Natural killer cell (primary cell): ENCODE measurements at regions not wholly inside any gene's neighbourhood (a gene's known extent, or its start where the extent isn't known, plus 50 kb on each side); places are given as distances from the start of the nearest gene placed in this dataset.

ENCODE experiments used
- ATAC-seq, 3 donors: fragments of 150-1000 bp in 2 of 3; fragments of 200-7000 bp in 1 of 3; cut with Tn5 transposase; 1 replicate in 1 of 3; 2 replicates in 2 of 3; pipeline ENCODE4 v1.10.0; 2021; ENCODE audit warnings: mild to moderate bottlenecking in 2 of 3, moderate library complexity in 2 of 3
- DNase-seq, 2 donors: peaks; one replicate each; pipeline versions ENCODE4 v3.0.0 to v3.0.0-alpha.2; 2013 to 2021; ENCODE audit warnings: mixed read lengths in 1 of 2
- H3K27ac ChIP-seq: one replicate; pipeline ENCODE4 v1.5.1; 2013; ENCODE audit warnings: mild to moderate bottlenecking, low read length
- H3K27me3 ChIP-seq: one replicate; pipeline ENCODE4 v1.6.1; 2013; ENCODE audit warnings: low read length; ENCODE audit not compliant: control insufficient read depth, insufficient read depth
- H3K36me3 ChIP-seq: one replicate; pipeline ENCODE4 v1.6.1; 2013; ENCODE audit warnings: low read length; ENCODE audit not compliant: control insufficient read depth, insufficient read depth
- H3K4me1 ChIP-seq: one replicate; pipeline ENCODE4 v1.6.1; 2013; ENCODE audit warnings: low read length; ENCODE audit not compliant: control insufficient read depth, insufficient read depth
- H3K4me3 ChIP-seq: one replicate; pipeline ENCODE4 v1.5.1; 2013; ENCODE audit warnings: low read length
- H3K9me3 ChIP-seq: one replicate; pipeline ENCODE4 v1.6.1; 2013; ENCODE audit warnings: low read length; ENCODE audit not compliant: control insufficient read depth, insufficient read depth
- H3K27ac Mint-ChIP-seq, 2 donors: one replicate each; pipeline ENCODE4 v1.8.0; 2022; ENCODE audit warnings: mild to moderate bottlenecking in 2 of 2, mixed read lengths in 2 of 2, moderate library complexity in 1 of 2
- H3K27me3 Mint-ChIP-seq, 2 donors: one replicate each; pipeline ENCODE4 v1.8.0; 2022; ENCODE audit warnings: low read depth in 2 of 2, mixed read lengths in 2 of 2
- H3K36me3 Mint-ChIP-seq: one replicate; pipeline ENCODE4 v1.8.0; 2022; ENCODE audit warnings: mixed read lengths
- H3K4me1 Mint-ChIP-seq, 2 donors: one replicate each; pipeline ENCODE4 v1.8.0; 2022; ENCODE audit warnings: mixed read lengths in 2 of 2
- H3K4me3 Mint-ChIP-seq: one replicate; pipeline ENCODE4 v1.8.0; 2022; ENCODE audit warnings: mild to moderate bottlenecking, moderate library complexity, mixed read lengths
- H3K9me3 Mint-ChIP-seq, 2 donors: one replicate each; pipeline ENCODE4 v1.8.0; 2022; ENCODE audit warnings: mixed read lengths in 2 of 2
- CTCF ChIP-seq: fragments of 200-600 bp; IDR thresholded peaks from one replicate; pipeline ENCODE4 v1.8.0; 2022; ENCODE audit warnings: antibody characterized with exemption
- WGBS: methylation state at CpG from one replicate; pipeline ENCODE4 v1.1.7; 2013; ENCODE audit warnings: missing lambda C conversion rate; ENCODE audit not compliant: insufficient coverage; 5-methylcytosine and 5-hydroxymethylcytosine counted together
- intact Hi-C: fragments of 100-400 bp; cut with micrococcal nuclease; formaldehyde crosslinking; loops from one replicate; pipeline ENCODE4 v1.14.2; 2022

GRCh38 chr14:27228053-27228452, 630.2 kb upstream of the NOVA1 start:
- Histone ChIP-seq H3K27me3 (no peaks in the 10 kb centered on the region), H3K9me3 (no peaks in the 10 kb centered on the region), H3K27ac (no peak overlapping the region), H3K4me3 (no peak overlapping the region), H3K36me3 (no peaks in the 10 kb centered on the region), H3K4me1 (no peaks in the 10 kb centered on the region)
- intact Hi-C loops: no loop called here
- H3K4me1 Mint-ChIP-seq: no peaks in the 10 kb centered on the region
- no peaks in the 10 kb centered on the region for H3K36me3 Mint-ChIP-seq
- no peak for TF ChIP-seq CTCF
- peaks cover 18 to 19% of the 10 kb centered on the region in 2 donors for H3K9me3 Mint-ChIP-seq
- H3K27me3 Mint-ChIP-seq: no peaks in the 10 kb centered on the region
- H3K4me3 Mint-ChIP-seq: no peak overlapping the region
- H3K27ac Mint-ChIP-seq: no peak overlapping the region
- ATAC-seq: no peak
- DNase-seq: no peak

GRCh38 chr14:27234331-27234730, 636.5 kb upstream of the NOVA1 start:
- Histone ChIP-seq H3K4me1 (no peaks in the 10 kb centered on the region), H3K9me3 (no peaks in the 10 kb centered on the region), H3K36me3 (no peaks in the 10 kb centered on the region), H3K27ac (no peak overlapping the region), H3K4me3 (no peak overlapping the region), H3K27me3 (no peaks in the 10 kb centered on the region)
- Mint-ChIP-seq H3K4me1 (no peaks in the 10 kb centered on the region), H3K4me3 (no peak overlapping the region), H3K36me3 (no peaks in the 10 kb centered on the region), H3K27me3 (no peaks in the 10 kb centered on the region), H3K9me3 (peaks cover 12 to 24% of the 10 kb centered on the region in 2 donors), H3K27ac (no peak overlapping the region)
- whole genome bisulfite sequencing: 91% methylated on average over 2 of the region's 4 CpGs
- TF ChIP-seq CTCF: no peak
- intact Hi-C loops: no loop called here
- DNase-seq: no peak
- ATAC-seq: no peak

GRCh38 chr14:27236601-27237000, 638.8 kb upstream of the NOVA1 start:
- no peaks in the 10 kb centered on the region for H3K27me3 Mint-ChIP-seq
- Histone ChIP-seq H3K4me3 (no peak overlapping the region), H3K27ac (no peak overlapping the region), H3K27me3 (no peaks in the 10 kb centered on the region), H3K9me3 (no peaks in the 10 kb centered on the region), H3K36me3 (no peaks in the 10 kb centered on the region), H3K4me1 (no peaks in the 10 kb centered on the region)
- no peak for TF ChIP-seq CTCF
- DNase-seq: no peak
- H3K4me1 Mint-ChIP-seq: no peaks in the 10 kb centered on the region
- H3K36me3 Mint-ChIP-seq: peaks cover 6% of the 10 kb centered on the region
- H3K4me3 Mint-ChIP-seq: no peak overlapping the region
- H3K9me3 Mint-ChIP-seq: peaks cover 7 to 20% of the 10 kb centered on the region in 2 donors
- 100% methylated on average over 1 of the region's 2 CpGs for WGBS
- no peak for ATAC-seq
- H3K27ac Mint-ChIP-seq: no peak overlapping the region
- intact Hi-C loops: no loop called here

GRCh38 chr14:27242874-27243273, 645.0 kb upstream of the NOVA1 start:
- Histone ChIP-seq H3K36me3 (no peaks in the 10 kb centered on the region), H3K9me3 (no peaks in the 10 kb centered on the region), H3K27ac (no peak overlapping the region), H3K4me3 (no peak overlapping the region), H3K4me1 (no peaks in the 10 kb centered on the region), H3K27me3 (no peaks in the 10 kb centered on the region)
- Mint-ChIP-seq H3K4me1 (no peaks in the 10 kb centered on the region), H3K36me3 (peaks cover 14% of the 10 kb centered on the region), H3K27ac (no peak overlapping the region), H3K9me3 (peaks cover 13 to 19% of the 10 kb centered on the region in 2 donors), H3K4me3 (no peak overlapping the region), H3K27me3 (no peaks in the 10 kb centered on the region)
- 61% methylated on average over 3 of the region's 3 CpGs for WGBS
- no peak for ATAC-seq
- intact Hi-C loops: no loop called here
- no peak for TF ChIP-seq CTCF
- DNase-seq: no peak
